Activated CD4-positive, alpha-beta T cell treated with anti-CD3 and anti-CD28 coated beads, Interleukin-2, amount 50 U/mL, for 1 hour (primary cell): ENCODE measurements at regions not wholly inside any gene's neighbourhood (a gene's known extent, or its start where the extent isn't known, plus 50 kb on each side); places are given as distances from the start of the nearest gene placed in this dataset.
"Not testable (repeated sequence)": the region's sequence is repeated elsewhere in the genome, so short reads cannot be mapped to it uniquely, and the experiment has no call there.

Experiments used
- DNase-seq: peaks from one replicate; pipeline ENCODE4 v3.0.0-alpha.2; 2020

GRCh38 chr2:182550234-182550633 is 123.4 kb upstream of the PDE1A start:
- no peak for DNase-seq

GRCh38 chr2:182552232-182552631 is 125.4 kb upstream of the PDE1A start:
- not testable (repeated sequence) for DNase-seq

- DNase-seq, result not testable (repeated sequence)
Measured at GRCh38 chr2:182552785-182553184, 125.9 kb upstream of the PDE1A start.

- no peak for DNase-seq
Measured at GRCh38 chr2:182553483-182553882, 126.6 kb upstream of the PDE1A start.

- no peak for DNase-seq
Measured at GRCh38 chr2:182554950-182555349, 128.1 kb upstream of the PDE1A start.

GRCh38 chr2:182558564-182558963 is 131.7 kb upstream of the PDE1A start:
- DNase-seq, result no peak

GRCh38 chr2:182559623-182560022 is 132.8 kb upstream of the PDE1A start:
- DNase-seq, result no peak

- no peak for DNase-seq
Measured at GRCh38 chr2:182565911-182566567, 139.2 kb upstream of the PDE1A start.

- no peak for DNase-seq
Measured at GRCh38 chr2:182573553-182573952, 142.5 kb upstream of the DNAJC10 start.

- DNase-seq, result no peak
Measured at GRCh38 chr2:182577816-182578215, 138.2 kb upstream of the DNAJC10 start.

- no peak for DNase-seq
Measured at GRCh38 chr2:182581196-182581935, 134.7 kb upstream of the DNAJC10 start.

GRCh38 chr2:182584462-182584861 is 131.6 kb upstream of the DNAJC10 start:
- DNase-seq, result no peak

GRCh38 chr2:182585001-182585400 is 131.1 kb upstream of the DNAJC10 start:
- DNase-seq, result no peak

- DNase-seq, result no peak
Measured at GRCh38 chr2:182585430-182585829, 130.6 kb upstream of the DNAJC10 start.

- no peak for DNase-seq
Measured at GRCh38 chr2:182586426-182586825, 129.6 kb upstream of the DNAJC10 start.

- no peak for DNase-seq
Measured at GRCh38 chr2:182587831-182588230, 128.2 kb upstream of the DNAJC10 start.

GRCh38 chr2:182589121-182589520 is 126.9 kb upstream of the DNAJC10 start:
- no peak for DNase-seq

GRCh38 chr2:182591774-182592173 is 124.3 kb upstream of the DNAJC10 start:
- no peak for DNase-seq

- DNase-seq, result no peak
Measured at GRCh38 chr2:182592691-182593393, 123.2 kb upstream of the DNAJC10 start.

- DNase-seq, result no peak
Measured at GRCh38 chr2:182593394-182593975, 122.6 kb upstream of the DNAJC10 start.

GRCh38 chr2:182594286-182594685 is 121.8 kb upstream of the DNAJC10 start:
- no peak for DNase-seq

GRCh38 chr2:182595650-182596049 is 120.4 kb upstream of the DNAJC10 start:
- no peak for DNase-seq

GRCh38 chr2:182597570-182598295 is 118.3 kb upstream of the DNAJC10 start:
- no peak for DNase-seq
